Fibroblast of skin of right biceps (primary cell): ENCODE measurements at regions not wholly inside any gene's neighbourhood (a gene's known extent, or its start where the extent isn't known, plus 50 kb on each side); places are given as distances from the start of the nearest gene placed in this dataset.
"Not testable (repeated sequence)": the region's sequence is repeated elsewhere in the genome, so short reads cannot be mapped to it uniquely, and the experiment has no call there.

ENCODE experiments used
- DNase-seq: peaks from one replicate; pipeline ENCODE4 v3.0.0-alpha.2; 2013

DNA sequence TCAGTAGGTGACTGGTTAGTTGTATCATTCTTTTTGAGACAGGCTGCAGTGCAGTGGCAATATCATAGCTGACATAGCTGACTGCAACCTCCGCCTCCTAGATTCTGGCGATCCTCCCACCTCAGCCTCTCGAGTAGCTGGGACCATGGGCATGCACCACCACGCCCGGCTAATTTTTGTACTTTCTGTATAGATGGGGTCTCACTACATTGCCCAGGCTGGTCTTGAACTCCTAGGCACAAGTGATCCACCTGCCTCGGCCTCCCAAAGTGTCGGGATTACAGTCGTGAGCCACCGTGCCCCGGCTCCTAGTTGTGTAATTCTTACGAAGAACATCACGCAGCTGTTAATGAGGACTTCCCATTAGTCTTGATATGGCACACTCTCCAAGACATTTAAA lies 123.4 kb upstream of the VKORC1L1 start:
- no peak for DNase-seq

GRCh38 chr7:65750511-65751344 lies 122.1 kb upstream of the VKORC1L1 start:
- DNase-seq = peak; percentile 89

- not testable (repeated sequence) for DNase-seq
These were observed 118.8 kb upstream of the VKORC1L1 start for GRCh38 chr7:65754070-65754469.

DNA sequence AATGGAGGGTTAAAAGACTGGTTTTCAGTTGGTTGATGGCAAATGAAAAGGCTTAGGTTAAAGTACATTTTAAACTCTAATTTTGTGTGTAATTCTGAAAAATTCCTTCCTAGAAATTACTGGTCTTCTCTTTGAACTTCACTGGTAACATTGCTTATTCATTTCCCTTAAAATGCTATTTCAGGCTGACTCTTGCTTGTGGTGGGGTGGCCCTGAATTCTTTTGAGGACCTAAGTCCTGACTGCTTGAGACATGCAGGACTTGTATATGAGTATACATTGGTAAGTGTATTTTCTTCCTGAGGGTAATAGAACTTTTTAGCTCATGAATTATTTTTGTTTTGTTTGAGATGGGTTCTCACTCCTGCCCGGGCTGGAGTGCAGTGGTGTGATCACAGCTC lies 113.9 kb upstream of the VKORC1L1 start:
- not testable (repeated sequence) for DNase-seq

DNA sequence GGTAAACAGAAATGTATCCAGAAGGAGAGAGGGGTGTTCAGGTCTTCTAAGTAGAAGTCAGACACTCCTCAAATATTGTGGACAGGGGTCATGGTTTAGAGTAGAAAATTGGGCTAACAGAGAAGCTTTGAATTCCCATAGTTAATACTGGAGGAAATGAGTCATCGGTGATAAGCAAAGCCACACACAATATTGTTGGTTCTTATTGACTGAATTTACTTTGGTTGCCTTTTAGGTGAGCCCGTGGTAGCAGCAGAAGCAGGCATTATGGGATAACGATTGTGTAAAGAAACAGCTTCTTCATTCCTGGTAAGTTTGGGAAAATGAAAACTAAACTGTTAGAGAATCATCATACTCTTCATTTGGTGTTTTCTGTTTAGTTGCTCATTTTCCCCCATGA lies 110.2 kb upstream of the VKORC1L1 start:
- DNase-seq = not testable (repeated sequence)

DNA sequence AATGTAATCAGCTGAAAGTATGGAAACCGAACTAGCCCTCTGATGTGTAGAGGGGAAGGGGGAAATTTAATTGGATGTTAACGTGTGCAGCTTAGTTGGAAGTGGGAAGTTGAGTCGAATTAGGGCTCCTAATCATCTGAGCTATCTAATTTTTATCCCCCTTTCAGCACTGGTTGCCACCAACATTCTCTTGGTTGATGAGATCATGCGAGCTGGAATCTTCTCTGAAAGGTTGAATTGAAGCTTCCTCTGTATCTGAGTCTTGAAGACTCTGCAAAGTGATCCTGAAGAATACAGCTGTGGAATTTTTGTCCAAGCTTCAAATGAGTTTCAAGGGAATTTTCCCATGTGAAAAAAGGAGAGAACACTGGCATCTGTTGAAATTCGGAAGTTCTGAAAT lies 109.8 kb upstream of the VKORC1L1 start:
- not testable (repeated sequence) for DNase-seq

DNA sequence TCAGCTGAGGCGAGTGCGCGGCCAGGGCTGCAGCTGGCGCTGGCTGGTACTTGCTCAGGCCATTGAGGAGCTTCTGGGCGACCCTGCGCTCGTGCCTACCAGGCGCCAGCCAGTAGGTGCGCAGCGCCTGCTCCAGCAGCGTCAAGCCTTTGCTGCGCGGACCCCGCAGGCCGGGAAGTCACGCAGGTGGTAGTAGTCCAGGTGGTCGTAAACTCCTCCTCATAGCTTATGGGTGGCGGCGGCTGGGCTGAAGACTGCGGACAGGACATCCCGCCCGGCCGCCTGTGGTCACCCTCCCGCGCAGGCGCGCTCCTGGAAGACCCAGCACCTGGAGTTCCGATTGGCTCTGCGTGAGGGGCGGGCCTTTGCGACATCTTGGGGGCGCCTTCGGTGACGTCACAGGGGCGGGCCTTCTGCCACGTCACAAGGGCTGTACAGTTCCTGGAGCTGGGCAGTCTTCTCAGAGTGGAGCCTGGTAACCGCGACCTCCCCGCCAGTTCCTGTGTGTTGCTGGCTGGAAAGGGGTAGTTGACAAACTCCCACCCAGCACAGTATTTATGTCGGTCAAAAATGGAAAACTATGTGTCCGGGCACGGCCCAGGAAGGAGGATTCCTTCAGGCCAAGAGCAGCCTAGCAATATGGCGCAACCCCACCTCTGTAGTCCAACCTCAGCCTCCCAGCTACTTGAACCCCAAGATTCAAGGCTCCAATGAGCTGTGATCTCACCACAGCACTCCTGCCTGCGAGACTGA lies 102.2 kb upstream of the VKORC1L1 start:
- DNase-seq = peak; percentile 90

DNA sequence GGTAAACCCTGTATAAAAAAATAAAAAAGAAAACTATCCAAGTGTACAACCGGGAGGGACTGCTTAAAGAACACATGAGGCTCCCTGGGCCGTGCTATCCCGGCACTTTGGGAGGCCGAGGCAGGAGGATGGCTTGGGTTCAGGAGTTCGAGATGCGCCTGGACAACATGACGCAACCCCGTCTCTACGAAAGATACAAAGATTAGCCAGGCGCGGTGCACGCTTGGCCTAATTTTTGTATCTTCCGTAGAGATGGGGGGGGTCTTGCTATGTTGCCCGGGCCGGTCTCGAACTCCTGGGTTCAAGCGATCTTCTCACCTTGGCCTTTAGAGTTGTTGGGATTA lies 101.7 kb upstream of the VKORC1L1 start:
- DNase-seq = not testable (repeated sequence)

DNA sequence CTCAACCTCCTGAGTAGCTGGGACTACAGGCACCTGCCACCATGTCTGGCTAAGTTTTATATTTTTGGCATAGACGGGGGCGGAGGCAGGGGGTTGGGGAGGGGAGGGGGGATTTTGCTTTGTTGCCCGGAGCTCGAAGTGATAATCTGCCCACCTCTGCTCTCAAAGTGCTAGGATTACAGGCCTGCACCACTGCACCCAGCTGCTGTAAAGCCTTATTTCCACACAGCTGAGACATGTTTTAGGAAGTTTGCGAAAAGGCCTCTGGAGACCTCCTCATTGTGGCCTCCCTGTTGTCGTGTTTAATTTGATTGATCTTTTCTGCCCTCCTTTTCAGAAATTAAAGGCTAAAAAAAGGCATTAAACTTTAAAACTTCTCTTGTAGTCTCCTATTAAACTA lies 96.2 kb upstream of the VKORC1L1 start:
- DNase-seq = not testable (repeated sequence)

- DNase-seq = not testable (repeated sequence)
These were observed 82.9 kb upstream of the VKORC1L1 start for GRCh38 chr7:65789943-65790342.

- DNase-seq = not testable (repeated sequence)
These were observed 81.1 kb upstream of the VKORC1L1 start for GRCh38 chr7:65791788-65792187.

- not testable (repeated sequence) for DNase-seq
These were observed 80.1 kb upstream of the VKORC1L1 start for GRCh38 chr7:65792726-65793125.

- DNase-seq = peak; percentile 28
These were observed 78.0 kb upstream of the VKORC1L1 start for GRCh38 chr7:65794671-65795391.

DNA sequence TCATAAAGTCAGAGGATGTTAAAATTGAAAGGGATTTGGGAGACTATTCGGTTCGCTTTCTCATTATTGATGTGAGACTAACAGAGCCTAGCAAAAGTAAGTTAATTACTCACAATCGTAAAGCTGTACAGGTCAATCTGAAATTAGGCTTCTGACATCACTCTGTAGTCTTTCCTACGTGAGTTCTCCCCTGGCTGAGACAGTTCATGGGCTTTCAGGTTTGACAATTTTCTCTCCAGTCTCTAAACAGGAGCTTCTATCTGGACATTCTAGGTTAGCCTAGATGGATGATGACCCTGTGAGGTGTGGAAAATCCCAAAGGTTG lies 77.5 kb upstream of the VKORC1L1 start:
- DNase-seq = not testable (repeated sequence)

- no peak for DNase-seq
These were observed 76.7 kb upstream of the VKORC1L1 start for GRCh38 chr7:65796205-65796604.

GRCh38 chr7:65797086-65797485 lies 75.8 kb upstream of the VKORC1L1 start:
- not testable (repeated sequence) for DNase-seq

GRCh38 chr7:65797566-65797965 lies 75.3 kb upstream of the VKORC1L1 start:
- not testable (repeated sequence) for DNase-seq

DNA sequence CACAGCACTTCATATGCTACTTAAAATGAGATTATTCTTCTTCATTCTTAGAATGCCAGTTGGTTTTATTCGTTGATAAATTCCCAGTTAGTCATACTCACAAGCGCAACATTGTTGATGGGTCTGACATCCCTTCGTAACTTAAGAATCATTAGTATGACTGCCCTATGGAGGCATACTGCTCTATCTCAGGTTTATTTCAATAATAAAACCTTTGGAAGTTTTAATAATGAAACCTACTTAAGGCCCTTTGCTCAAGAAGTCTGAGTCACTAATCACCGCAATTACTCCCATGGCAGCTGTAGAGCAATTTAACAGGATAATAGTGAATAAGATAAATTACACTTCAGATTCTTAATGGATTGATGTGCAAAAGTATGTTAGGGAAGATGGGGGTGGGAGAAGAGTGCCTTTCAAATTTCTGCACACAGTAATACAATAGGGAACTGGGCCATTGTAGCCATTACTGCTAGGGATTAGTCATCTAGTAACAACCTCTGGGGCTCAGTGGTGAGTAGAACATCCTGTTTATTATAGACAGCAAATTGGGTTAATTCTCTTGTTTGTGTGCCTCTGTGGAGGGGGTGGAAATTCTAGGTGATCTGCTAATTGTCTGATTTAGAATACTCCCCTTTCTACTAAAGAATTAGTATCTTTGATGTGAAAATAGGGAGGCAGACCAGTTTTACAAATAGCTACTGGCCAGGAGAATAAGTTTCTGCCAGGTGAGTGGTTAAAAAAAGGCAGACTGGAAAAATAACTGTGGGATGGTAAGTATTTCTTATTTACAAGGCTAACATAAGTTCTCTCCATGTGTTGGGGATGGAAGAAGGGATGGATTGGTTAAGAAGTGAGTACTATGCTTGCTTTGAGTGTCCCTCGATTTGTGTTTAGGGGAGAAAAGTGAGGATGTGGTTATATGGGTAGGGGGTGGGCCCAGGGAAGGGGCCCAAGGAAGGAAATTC lies 74.5 kb upstream of the VKORC1L1 start:
- peak; percentile 75 for DNase-seq

DNA sequence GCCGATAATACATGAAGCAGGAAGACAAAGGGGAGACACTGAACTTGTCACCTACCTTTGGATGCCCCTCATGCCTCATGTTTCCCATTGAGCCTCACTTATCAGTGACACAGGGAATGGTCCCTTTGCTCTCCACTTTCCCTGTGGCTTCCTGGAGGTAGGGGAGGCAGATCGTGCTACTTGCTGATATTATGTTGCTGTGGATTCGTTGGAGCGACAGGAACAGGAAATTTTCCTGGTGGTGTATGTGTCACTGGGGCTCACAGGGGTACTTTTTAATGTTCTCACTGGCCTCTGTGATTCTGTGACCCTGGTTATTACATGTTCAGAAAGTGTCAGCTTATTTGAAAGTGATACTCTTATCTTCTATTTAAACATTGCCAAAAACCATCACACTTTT lies 72.7 kb upstream of the VKORC1L1 start:
- DNase-seq = not testable (repeated sequence)

DNA sequence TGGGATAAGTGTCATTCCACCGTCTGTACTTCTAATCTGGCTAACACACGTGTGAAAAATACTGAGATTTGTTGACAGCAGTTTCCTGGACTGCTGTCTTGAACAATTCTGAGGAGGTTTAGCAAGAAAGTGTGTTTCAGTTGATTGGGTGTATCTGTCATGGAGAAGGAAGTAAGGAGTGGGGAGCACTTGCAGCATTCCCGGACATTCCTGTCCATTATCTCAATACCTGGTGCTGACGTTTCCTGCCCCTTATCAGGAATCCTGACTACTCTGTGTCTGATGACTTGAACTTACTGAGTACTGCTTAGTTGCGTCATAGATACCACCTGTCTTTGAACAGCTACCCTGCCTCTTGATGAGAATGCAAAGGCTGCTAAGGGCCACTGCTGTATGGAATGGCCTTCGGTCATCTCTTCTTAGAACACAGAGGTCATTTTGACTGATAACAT lies 72.0 kb upstream of the VKORC1L1 start:
- no peak for DNase-seq

GRCh38 chr7:65804887-65805286 lies 68.0 kb upstream of the VKORC1L1 start:
- no peak for DNase-seq

DNA sequence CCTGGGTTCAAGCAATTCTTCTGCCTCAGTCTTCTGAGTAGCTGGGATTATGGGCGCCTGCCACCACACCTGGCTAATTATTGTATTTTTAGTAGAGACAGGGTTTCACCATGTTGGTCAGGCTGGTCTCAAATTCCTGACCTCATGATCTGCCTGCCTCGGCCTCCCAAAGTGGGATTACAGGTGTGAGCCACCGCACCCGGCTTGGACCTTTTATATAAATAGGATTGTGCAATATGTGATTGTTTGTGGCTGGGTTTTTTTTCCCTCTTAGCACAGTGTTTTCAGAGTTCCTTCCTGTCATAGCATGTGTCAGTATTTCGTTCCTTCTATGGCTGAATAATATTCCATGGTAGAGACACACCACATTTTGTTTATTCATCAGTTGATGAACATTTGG lies 65.8 kb upstream of the VKORC1L1 start:
- DNase-seq = not testable (repeated sequence)
